Trophoblast cell (in vitro differentiated cells and primary cell): ENCODE measurements at regions not wholly inside any gene's neighbourhood (a gene's known extent, or its start where the extent isn't known, plus 50 kb on each side); places are given as distances from the start of the nearest gene placed in this dataset.

Experiments
- DNase-seq, 2 donors: peaks; one replicate each; pipeline ENCODE4 v3.0.0-alpha.2; 2016
- H2AFZ ChIP-seq: 2 replicates; pipeline ENCODE4 v1.6.1; 2013; ENCODE audit warnings: low read length, moderate library complexity, mild to moderate bottlenecking; ENCODE audit not compliant: insufficient read depth, poor library complexity
- H2AK5ac ChIP-seq: 2 replicates; pipeline ENCODE4 v1.6.1; 2013; ENCODE audit warnings: mild to moderate bottlenecking, low read length
- H2BK120ac ChIP-seq: 2 replicates; pipeline ENCODE4 v1.6.1; 2013; ENCODE audit warnings: low read length, mild to moderate bottlenecking, moderate library complexity; ENCODE audit not compliant: insufficient read depth, poor library complexity
- H2BK12ac ChIP-seq: 2 replicates; pipeline ENCODE4 v1.6.1; 2013; ENCODE audit warnings: mild to moderate bottlenecking, low read length, moderate library complexity
- H2BK5ac ChIP-seq: 2 replicates; pipeline ENCODE4 v1.6.1; 2013; ENCODE audit warnings: low read length, low read depth, moderate library complexity, mild to moderate bottlenecking; ENCODE audit not compliant: poor library complexity
- H3K14ac ChIP-seq: 2 replicates; pipeline ENCODE4 v1.6.1; 2013; ENCODE audit warnings: mild to moderate bottlenecking, low read length
- H3K18ac ChIP-seq: 2 replicates; pipeline ENCODE4 v1.6.1; 2013; ENCODE audit warnings: mild to moderate bottlenecking, low read length
- H3K23ac ChIP-seq: 2 replicates; pipeline ENCODE4 v1.6.1; 2013; ENCODE audit warnings: low read length
- H3K27ac ChIP-seq: 2 replicates; pipeline ENCODE4 v1.5.1; 2013; ENCODE audit warnings: low read depth, mild to moderate bottlenecking, inconsistent platforms, low read length, moderate library complexity
- H3K27me3 ChIP-seq: 2 replicates; pipeline ENCODE4 v1.6.1; 2013; ENCODE audit warnings: inconsistent platforms, mild to moderate bottlenecking, low read length, moderate library complexity; ENCODE audit not compliant: insufficient read depth
- H3K36me3 ChIP-seq, 2 experiments: 1 replicate in 1 of 2; 2 replicates in 1 of 2; pipeline ENCODE4 v1.6.1; 2013; ENCODE audit warnings: low read length in 2 of 2, mild to moderate bottlenecking in 2 of 2, moderate library complexity in 1 of 2; ENCODE audit not compliant: insufficient read depth in 2 of 2, control insufficient read depth in 1 of 2
- H3K4ac ChIP-seq: 2 replicates; pipeline ENCODE4 v1.6.1; 2013; ENCODE audit warnings: low read depth, mild to moderate bottlenecking, low read length, moderate library complexity
- H3K4me1 ChIP-seq, 2 experiments: 1 replicate in 1 of 2; 2 replicates in 1 of 2; pipeline ENCODE4 v1.6.1; 2013; ENCODE audit warnings: low read length in 2 of 2, mild to moderate bottlenecking in 2 of 2, moderate library complexity in 1 of 2; ENCODE audit not compliant: insufficient read depth in 2 of 2, control insufficient read depth in 1 of 2
- H3K4me2 ChIP-seq: 2 replicates; pipeline ENCODE4 v1.6.1; 2013; ENCODE audit warnings: inconsistent platforms, mild to moderate bottlenecking, low read length, moderate library complexity
- H3K4me3 ChIP-seq: 2 replicates; pipeline ENCODE4 v1.5.1; 2013; ENCODE audit warnings: mild to moderate bottlenecking, low read depth, low read length, inconsistent platforms
- H3K79me1 ChIP-seq: one replicate; pipeline ENCODE4 v1.6.1; 2013; ENCODE audit warnings: low read length
- H3K79me2 ChIP-seq: 2 replicates; pipeline ENCODE4 v1.6.1; 2013; ENCODE audit warnings: low read length, mild to moderate bottlenecking; ENCODE audit not compliant: control insufficient read depth, insufficient read depth, poor library complexity
- H3K9ac ChIP-seq: 2 replicates; pipeline ENCODE4 v1.6.1; 2013; ENCODE audit warnings: mild to moderate bottlenecking, low read length
- H3K9me3 ChIP-seq: 2 replicates; pipeline ENCODE4 v1.6.1; 2013; ENCODE audit warnings: low read depth, mild to moderate bottlenecking, control low read depth, inconsistent platforms, low read length; ENCODE audit not compliant: insufficient read depth
- H4K12ac ChIP-seq: 2 replicates; pipeline ENCODE4 v1.6.1; 2013; ENCODE audit warnings: low read depth, mild to moderate bottlenecking, low read length, moderate library complexity
- H4K8ac ChIP-seq: 2 replicates; pipeline ENCODE4 v1.6.1; 2013; ENCODE audit warnings: low read depth, mild to moderate bottlenecking, low read length, moderate library complexity
- H4K91ac ChIP-seq: one replicate; pipeline ENCODE4 v1.6.1; 2013; ENCODE audit warnings: low read depth, mild to moderate bottlenecking, low read length, moderate library complexity
- WGBS: extraction: QIAGEN DNeasy Blood & Tissue Kit; methylation state at CpG from one replicate; pipeline ENCODE4 v1.1.7; 2013; ENCODE audit warnings: missing lambda C conversion rate; ENCODE audit not compliant: insufficient read length, insufficient coverage; ENCODE audit errors: extremely low coverage; 5-methylcytosine and 5-hydroxymethylcytosine counted together

DNA sequence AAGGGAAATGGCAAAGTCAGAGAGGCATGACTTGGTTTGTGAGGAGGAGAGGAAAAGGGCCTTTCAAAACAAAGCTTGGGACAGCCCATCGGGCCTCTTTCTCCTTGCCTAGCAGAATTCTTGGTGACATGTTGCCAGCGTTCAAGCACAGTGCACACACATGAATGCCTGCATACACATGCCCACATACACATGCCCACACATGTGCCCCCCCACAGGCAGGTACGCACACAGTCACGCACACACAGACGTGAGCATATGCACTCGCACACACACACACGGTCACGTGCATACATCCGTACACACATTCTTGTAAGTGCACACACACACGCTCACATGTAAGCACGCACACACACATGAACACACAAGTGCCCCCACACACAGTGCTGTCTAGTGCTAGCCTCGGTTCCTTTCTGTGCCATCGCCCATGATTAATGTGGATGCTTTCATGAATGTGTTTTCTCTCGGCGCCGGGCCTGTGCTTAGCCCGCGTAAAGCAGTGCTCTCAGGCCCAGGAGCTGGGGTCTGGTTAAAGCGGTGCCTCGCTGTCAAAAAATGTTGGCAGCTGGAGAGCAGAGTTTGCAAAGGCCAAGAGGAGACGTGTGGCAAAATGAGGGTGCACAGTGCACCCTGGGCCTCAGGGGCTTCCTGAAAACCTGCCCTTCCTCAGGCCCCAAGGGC is 328.8 kb upstream of the DIO3 start:
- Histone ChIP-seq H2BK12ac (no peak overlapping the region), H3K27me3 (no peaks in the 10 kb centered on the region), H3K23ac (no peak overlapping the region), H3K79me2 (no peaks in the 10 kb centered on the region), H4K12ac (no peak overlapping the region), H3K4me3 (peak overlapping the region; percentile 25), H4K8ac (no peak overlapping the region), H3K4ac (no peak overlapping the region), H4K91ac (no peak overlapping the region), H2BK5ac (no peak overlapping the region), H3K27ac (no peak overlapping the region), H3K9me3 (peaks cover 2% of the 10 kb centered on the region), H3K18ac (no peak overlapping the region), H3K4me1 (peaks cover 0 to 4% of the 10 kb centered on the region in 2 experiments), H3K4me2 (no peak overlapping the region), H3K36me3 (no peaks in the 10 kb centered on the region), H2AK5ac (no peak overlapping the region), H2BK120ac (no peak overlapping the region), H2AFZ (no peak overlapping the region), H3K79me1 (no peaks in the 10 kb centered on the region), H3K14ac (no peak overlapping the region), H3K9ac (no peak overlapping the region)
- WGBS = no CpG with 5 or more reads among the region's 21 CpGs
- no peak for DNase-seq

DNA sequence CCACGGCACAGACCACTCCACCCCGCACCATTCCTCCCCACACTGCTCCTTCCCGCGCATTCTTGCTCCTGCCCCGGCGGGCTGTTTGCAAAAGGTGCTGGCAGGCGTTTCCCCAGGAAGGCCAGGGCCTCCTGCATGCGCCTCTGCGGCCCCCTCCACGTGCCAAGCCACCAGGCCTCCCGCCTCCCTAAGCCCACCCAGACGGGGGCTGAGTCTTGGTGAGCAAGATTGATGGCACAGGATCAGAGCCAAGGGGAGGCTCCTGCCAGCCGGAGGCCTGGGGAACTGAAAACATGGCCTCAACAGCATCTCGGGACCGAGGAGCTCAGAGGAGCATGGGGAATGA is 328.3 kb upstream of the DIO3 start:
- H3K4me3 ChIP-seq = no peak overlapping the region
- H3K14ac ChIP-seq = no peak overlapping the region
- H3K4me2 ChIP-seq = no peak overlapping the region
- no peak overlapping the region for H2AFZ ChIP-seq
- no peaks in the 10 kb centered on the region for H3K36me3 ChIP-seq
- H3K79me2 ChIP-seq = no peaks in the 10 kb centered on the region
- WGBS = no CpG with 5 or more reads among the region's 15 CpGs
- H3K23ac ChIP-seq = no peak overlapping the region
- no peak overlapping the region for H2BK12ac ChIP-seq
- H3K4me1 ChIP-seq = peaks cover 0 to 4% of the 10 kb centered on the region in 2 experiments
- no peak overlapping the region for H2BK120ac ChIP-seq
- no peak for DNase-seq
- H2BK5ac ChIP-seq = no peak overlapping the region
- H3K9ac ChIP-seq = no peak overlapping the region
- H3K4ac ChIP-seq = no peak overlapping the region
- H3K27ac ChIP-seq = no peak overlapping the region
- no peaks in the 10 kb centered on the region for H3K27me3 ChIP-seq
- H2AK5ac ChIP-seq = no peak overlapping the region
- H4K12ac ChIP-seq = no peak overlapping the region
- no peak overlapping the region for H3K18ac ChIP-seq
- H4K8ac ChIP-seq = no peak overlapping the region
- H3K79me1 ChIP-seq = no peaks in the 10 kb centered on the region
- H4K91ac ChIP-seq = no peak overlapping the region
- H3K9me3 ChIP-seq = peaks cover 2% of the 10 kb centered on the region

DNA sequence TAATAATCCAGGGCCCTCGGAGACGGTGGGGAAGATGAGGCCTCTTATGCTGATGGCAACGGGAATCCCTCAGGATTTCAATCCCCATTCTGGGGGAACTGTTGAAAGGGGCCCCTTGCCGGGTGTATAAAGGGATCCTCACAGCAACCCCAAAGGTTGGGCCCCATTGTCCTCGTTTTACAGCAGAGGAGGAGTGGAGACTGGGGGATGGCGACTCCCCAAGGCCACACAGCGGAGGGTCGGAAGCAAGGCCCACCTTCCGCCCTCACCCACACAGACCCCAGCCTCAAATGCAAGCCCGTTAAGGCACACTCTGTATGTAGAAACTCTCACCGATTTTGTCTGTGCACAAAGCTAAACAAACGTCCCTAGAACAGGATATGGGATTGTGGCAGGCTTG is 327.9 kb upstream of the DIO3 start:
- Histone ChIP-seq H4K91ac (no peak overlapping the region), H2BK5ac (no peak overlapping the region), H3K79me1 (no peaks in the 10 kb centered on the region), H3K36me3 (no peaks in the 10 kb centered on the region), H3K27ac (no peak overlapping the region), H2AFZ (no peak overlapping the region), H3K4me3 (no peak overlapping the region), H4K8ac (no peak overlapping the region), H3K4ac (no peak overlapping the region), H3K4me2 (no peak overlapping the region), H2AK5ac (no peak overlapping the region), H2BK12ac (no peak overlapping the region), H3K79me2 (no peaks in the 10 kb centered on the region), H3K14ac (no peak overlapping the region), H3K4me1 (peaks cover 0 to 4% of the 10 kb centered on the region in 2 experiments), H2BK120ac (no peak overlapping the region), H3K23ac (no peak overlapping the region), H3K9ac (no peak overlapping the region), H4K12ac (no peak overlapping the region), H3K9me3 (peaks cover 2% of the 10 kb centered on the region), H3K27me3 (no peaks in the 10 kb centered on the region), H3K18ac (no peak overlapping the region)
- no peak for DNase-seq
- WGBS = no CpG with 5 or more reads among the region's 12 CpGs

DNA sequence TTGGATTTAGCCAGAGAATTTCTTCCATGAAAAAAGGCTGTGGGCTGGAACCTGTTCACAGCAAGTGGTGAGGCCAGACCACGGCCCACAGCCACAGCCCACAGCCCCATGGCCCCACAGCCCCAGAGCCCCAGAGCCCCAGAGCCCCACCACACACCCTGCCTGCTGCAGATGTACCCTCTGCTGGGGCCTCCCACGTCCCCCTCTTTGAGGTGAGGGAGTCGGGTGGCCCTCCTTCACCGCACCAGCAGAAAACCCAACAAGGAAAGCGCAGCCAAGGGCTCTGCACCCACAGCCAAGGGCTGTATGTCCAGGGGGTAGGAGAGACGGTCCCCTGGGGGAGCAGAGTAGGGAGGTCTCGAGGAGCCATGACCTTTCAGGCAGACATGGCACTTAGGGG is 327.5 kb upstream of the DIO3 start:
- Histone ChIP-seq H3K4me3 (no peak overlapping the region), H2BK12ac (no peak overlapping the region)
- no CpG with 5 or more reads among the region's 7 CpGs for WGBS

More for the DNA sequence above, 327.5 kb upstream of the DIO3 start:
- no peak overlapping the region for H3K9ac ChIP-seq
- H3K4ac ChIP-seq = no peak overlapping the region
- H3K79me2 ChIP-seq = no peaks in the 10 kb centered on the region
- no peak overlapping the region for H2AK5ac ChIP-seq
- no peak overlapping the region for H4K91ac ChIP-seq
- no peak overlapping the region for H4K12ac ChIP-seq
- no peak overlapping the region for H2BK5ac ChIP-seq
- no peak overlapping the region for H4K8ac ChIP-seq
- H3K27me3 ChIP-seq = no peaks in the 10 kb centered on the region
- H2AFZ ChIP-seq = no peak overlapping the region
- H3K18ac ChIP-seq = no peak overlapping the region
- H3K4me1 ChIP-seq = peaks cover 0 to 4% of the 10 kb centered on the region in 2 experiments
- H3K14ac ChIP-seq = no peak overlapping the region
- no peak overlapping the region for H2BK120ac ChIP-seq
- H3K4me2 ChIP-seq = no peak overlapping the region
- no peaks in the 10 kb centered on the region for H3K79me1 ChIP-seq
- H3K36me3 ChIP-seq = no peaks in the 10 kb centered on the region
- no peak overlapping the region for H3K27ac ChIP-seq
- H3K23ac ChIP-seq = no peak overlapping the region
- H3K9me3 ChIP-seq = peaks cover 2% of the 10 kb centered on the region
- no peak for DNase-seq
